ENCODE measurements at regions not wholly inside any gene's neighbourhood (a gene's known extent, or its start where the extent isn't known, plus 50 kb on each side); places are given as distances from the start of the nearest gene placed in this dataset.

- Histone ChIP-seq H4K20me1 (ENCODE audit: low read length) (no peaks in the 10 kb centered on the region), H3K79me2 (ENCODE audit: low read length) (no peaks in the 10 kb centered on the region), H3K9me3 (ENCODE audit: low read length) (no peaks in the 10 kb centered on the region), H3K4me3 (ENCODE audit: low read length) (no peak overlapping the region), H3F3A (ENCODE audit: low read length, unreplicated experiment) (no peaks in the 10 kb centered on the region), H3K9ac (ENCODE audit: low read length) (no peak overlapping the region), H3K4me1 (ENCODE audit: insufficient read depth, low read length) (no peaks in the 10 kb centered on the region), H3K27ac (ENCODE audit: low read length) (no peak overlapping the region), H3K27me3 (ENCODE audit: low read length) (no peaks in the 10 kb centered on the region), H2AFZ (ENCODE audit: low read length) (no peak overlapping the region), H3K9me2 (replicated peaks; ENCODE audit: low read length) (no peaks in the 10 kb centered on the region), H3K4me2 (ENCODE audit: low read length) (no peak overlapping the region), H3K36me3 (ENCODE audit: low read depth, low read length) (no peaks in the 10 kb centered on the region)
- CTCF ChIA-PET: no interaction called here
- no peak for DNase-seq
- no peak for ATAC-seq
- intact Hi-C loops (cut with micrococcal nuclease): no loop called here
- TF ChIP-seq EZH2 (IDR thresholded peaks at IDR 0.05; ENCODE audit: low read length, unreplicated experiment) (no peak), EZH2phosphoT487 (IDR thresholded peaks at IDR 0.05; ENCODE audit: borderline replicate concordance, low read length) (no peak), CTCF (conservative IDR thresholded peaks at IDR 0.05; ENCODE audit: low read depth, low read length) (no peak)
- POLR2A ChIA-PET (ENCODE audit: unreplicated experiment): no interaction called here
- BruUV-seq (replicated peaks): no TSS peak
Measured at GRCh38 chr13:81591528-81592220, 1250.7 kb upstream of the SPRY2 start.

- H3K27me3 ChIP-seq (ENCODE audit: low read length): no peaks in the 10 kb centered on the region
- ATAC-seq: no peak
- H4K20me1 ChIP-seq (ENCODE audit: low read length): no peaks in the 10 kb centered on the region
- CTCF ChIA-PET: interaction anchor here (0.5 kb wide), 1 partner anchor 131 kb away, joined by 4 read pairs; no protein-coding TSS in a partner anchor
- H3K4me1 ChIP-seq (ENCODE audit: insufficient read depth, low read length): no peaks in the 10 kb centered on the region
- TF ChIP-seq EZH2 (IDR thresholded peaks at IDR 0.05; ENCODE audit: low read length, unreplicated experiment) (no peak), CTCF (conservative IDR thresholded peaks at IDR 0.05; ENCODE audit: low read depth, low read length) (no peak), EZH2phosphoT487 (IDR thresholded peaks at IDR 0.05; ENCODE audit: borderline replicate concordance, low read length) (no peak)
- H3K4me2 ChIP-seq (ENCODE audit: low read length): no peak overlapping the region
- BruUV-seq (replicated peaks): no TSS peak
- intact Hi-C loops (cut with micrococcal nuclease): no loop called here
- H3K36me3 ChIP-seq (ENCODE audit: low read depth, low read length): no peaks in the 10 kb centered on the region
- H3K27ac ChIP-seq (ENCODE audit: low read length): no peak overlapping the region
- DNase-seq: no peak
- H3K9ac ChIP-seq (ENCODE audit: low read length): no peak overlapping the region
- POLR2A ChIA-PET (ENCODE audit: unreplicated experiment): no interaction called here
- H3F3A ChIP-seq (ENCODE audit: low read length, unreplicated experiment): no peaks in the 10 kb centered on the region
- no peaks in the 10 kb centered on the region for H3K79me2 ChIP-seq (ENCODE audit: low read length)
- no peaks in the 10 kb centered on the region for H3K9me3 ChIP-seq (ENCODE audit: low read length)
- no peak overlapping the region for H3K4me3 ChIP-seq (ENCODE audit: low read length)
- H3K9me2 ChIP-seq (replicated peaks; ENCODE audit: low read length): no peaks in the 10 kb centered on the region
- H2AFZ ChIP-seq (ENCODE audit: low read length): no peak overlapping the region
Measured at GRCh38 chr13:81582381-81582780, 1241.5 kb upstream of the SPRY2 start.

- no peaks in the 10 kb centered on the region for H3K36me3 ChIP-seq (ENCODE audit: low read depth, low read length)
- no peaks in the 10 kb centered on the region for H4K20me1 ChIP-seq (ENCODE audit: low read length)
- no peak for DNase-seq
- no peak overlapping the region for H3K27ac ChIP-seq (ENCODE audit: low read length)
- no peak overlapping the region for H3K9ac ChIP-seq (ENCODE audit: low read length)
- H3K9me2 ChIP-seq (replicated peaks; ENCODE audit: low read length): no peaks in the 10 kb centered on the region
- TF ChIP-seq EZH2phosphoT487 (IDR thresholded peaks at IDR 0.05; ENCODE audit: borderline replicate concordance, low read length) (no peak), EZH2 (IDR thresholded peaks at IDR 0.05; ENCODE audit: low read length, unreplicated experiment) (no peak), CTCF (conservative IDR thresholded peaks at IDR 0.05; ENCODE audit: low read depth, low read length) (no peak)
- ChIA-PET CTCF (no interaction called here), POLR2A (ENCODE audit: unreplicated experiment) (no interaction called here)
- no peak overlapping the region for H3K4me2 ChIP-seq (ENCODE audit: low read length)
- intact Hi-C loops (cut with micrococcal nuclease): no loop called here
- no peak overlapping the region for H2AFZ ChIP-seq (ENCODE audit: low read length)
- no peaks in the 10 kb centered on the region for H3K4me1 ChIP-seq (ENCODE audit: insufficient read depth, low read length)
- H3K79me2 ChIP-seq (ENCODE audit: low read length): no peaks in the 10 kb centered on the region
- no peaks in the 10 kb centered on the region for H3K9me3 ChIP-seq (ENCODE audit: low read length)
- H3K27me3 ChIP-seq (ENCODE audit: low read length): no peaks in the 10 kb centered on the region
- ATAC-seq: no peak
- H3K4me3 ChIP-seq (ENCODE audit: low read length): no peak overlapping the region
- BruUV-seq (replicated peaks): no TSS peak
- no peaks in the 10 kb centered on the region for H3F3A ChIP-seq (ENCODE audit: low read length, unreplicated experiment)
Measured at GRCh38 chr13:81577601-81578195, 1236.8 kb upstream of the SPRY2 start.
